Smooth muscle cell (in vitro differentiated cells): ENCODE measurements at regions not wholly inside any gene's neighbourhood (a gene's known extent, or its start where the extent isn't known, plus 50 kb on each side); places are given as distances from the start of the nearest gene placed in this dataset.

ENCODE experiments used
- DNase-seq: peaks from one replicate; lab custom pipeline; 2025; ENCODE audit not compliant: unreplicated experiment; lab: John Stamatoyannopoulos, UW
- H2AFZ ChIP-seq: fragments of 200-600 bp; sonication (generic); 2 replicates; pipeline ENCODE4 v1.6.0; 2016; ENCODE audit warnings: antibody characterized with exemption, low read depth, mild to moderate bottlenecking
- H3F3A ChIP-seq: fragments of 200-600 bp; sonication (generic); 2 replicates; pipeline ENCODE4 v1.6.0; 2017; ENCODE audit warnings: antibody characterized with exemption, low read depth
- H3K27ac ChIP-seq: fragments of 200-600 bp; sonication (generic); 2 replicates; pipeline ENCODE4 v1.5.1; 2016; ENCODE audit warnings: low read depth, mild to moderate bottlenecking
- H3K27me3 ChIP-seq: fragments of 200-600 bp; sonication (generic); 2 replicates; pipeline ENCODE4 v1.6.1; 2016; ENCODE audit warnings: low read depth, mild to moderate bottlenecking
- H3K36me3 ChIP-seq: fragments of 200-600 bp; sonication (generic); 2 replicates; pipeline ENCODE4 v1.5.1; 2016; ENCODE audit warnings: low read depth
- H3K4me1 ChIP-seq: fragments of 200-600 bp; sonication (generic); 2 replicates; pipeline ENCODE4 v1.5.1; 2016; ENCODE audit warnings: low read depth
- H3K4me2 ChIP-seq: fragments of 200-600 bp; sonication (generic); 2 replicates; pipeline ENCODE4 v1.6.0; 2016; ENCODE audit warnings: mild to moderate bottlenecking
- H3K4me3 ChIP-seq: fragments of 200-600 bp; sonication (generic); 2 replicates; pipeline ENCODE4 v1.5.1; 2016; ENCODE audit warnings: mild to moderate bottlenecking
- H3K79me2 ChIP-seq: fragments of 200-600 bp; sonication (generic); 2 replicates; pipeline ENCODE4 v1.6.0; 2016; ENCODE audit warnings: low read depth, mild to moderate bottlenecking
- H3K9ac ChIP-seq: fragments of 200-600 bp; sonication (generic); 2 replicates; pipeline ENCODE4 v1.6.0; 2016; ENCODE audit warnings: low read depth
- H3K9me3 ChIP-seq: fragments of 200-600 bp; sonication (generic); replicated peaks from 2 replicates; pipeline ENCODE4 v1.5.1; 2016; ENCODE audit warnings: low read depth
- H4K20me1 ChIP-seq: fragments of 200-600 bp; sonication (generic); 2 replicates; pipeline ENCODE4 v1.6.0; 2016; ENCODE audit warnings: low read depth
- CTCF ChIP-seq: fragments of 200-600 bp; sonication (generic); IDR thresholded peaks from 2 replicates; pipeline ENCODE4 v1.5.1; 2017; ENCODE audit warnings: borderline replicate concordance, mild to moderate bottlenecking, antibody characterized with exemption; ENCODE audit not compliant: insufficient read depth, poor library complexity, severe bottlenecking
- WGBS: methylation state at CpG from one replicate; pipeline ENCODE4 v1.1.7; 2016; ENCODE audit warnings: low lambda C conversion rate; 5-methylcytosine and 5-hydroxymethylcytosine counted together

- Histone ChIP-seq H3K4me3 (no peak overlapping the region), H3K27ac (no peak overlapping the region), H3K9ac (no peak overlapping the region), H3K4me2 (no peak overlapping the region), H2AFZ (no peak overlapping the region), H3K79me2 (no peaks in the 10 kb centered on the region), H3K36me3 (no peaks in the 10 kb centered on the region), H3K4me1 (no peaks in the 10 kb centered on the region), H3F3A (no peaks in the 10 kb centered on the region), H4K20me1 (no peaks in the 10 kb centered on the region), H3K27me3 (no peaks in the 10 kb centered on the region), H3K9me3 (no peaks in the 10 kb centered on the region)
- TF ChIP-seq CTCF, result no peak
- DNase-seq, result no peak
- WGBS, result 45% methylated on average over 3 of the region's 3 CpGs
These were observed 261.6 kb upstream of the NR2F2 start for GRCh38 chr15:96068897-96069296.

- Histone ChIP-seq H3F3A (no peaks in the 10 kb centered on the region), H3K27ac (no peak overlapping the region), H3K4me3 (no peak overlapping the region), H3K36me3 (no peaks in the 10 kb centered on the region), H3K79me2 (no peaks in the 10 kb centered on the region), H3K4me1 (no peaks in the 10 kb centered on the region), H4K20me1 (no peaks in the 10 kb centered on the region), H3K9ac (no peak overlapping the region), H3K9me3 (no peaks in the 10 kb centered on the region), H2AFZ (no peak overlapping the region), H3K27me3 (no peaks in the 10 kb centered on the region), H3K4me2 (no peak overlapping the region)
- DNase-seq, result no peak
- TF ChIP-seq CTCF, result no peak
- WGBS, result 86% methylated on average over 8 of the region's 8 CpGs
These were observed 259.9 kb upstream of the NR2F2 start for GRCh38 chr15:96070636-96071035.

- Histone ChIP-seq H4K20me1 (no peaks in the 10 kb centered on the region), H3K27ac (no peak overlapping the region), H2AFZ (no peak overlapping the region), H3K9ac (no peak overlapping the region), H3K9me3 (no peaks in the 10 kb centered on the region), H3K36me3 (no peaks in the 10 kb centered on the region), H3K4me3 (no peak overlapping the region), H3K4me1 (no peaks in the 10 kb centered on the region), H3F3A (no peaks in the 10 kb centered on the region), H3K27me3 (no peaks in the 10 kb centered on the region), H3K4me2 (no peak overlapping the region), H3K79me2 (no peaks in the 10 kb centered on the region)
- 93% methylated on average over 2 of the region's 2 CpGs for WGBS
- DNase-seq, result no peak
- TF ChIP-seq CTCF, result no peak
These were observed 257.7 kb upstream of the NR2F2 start for GRCh38 chr15:96072821-96073220.

GRCh38 chr15:96073908-96074307 is 256.6 kb upstream of the NR2F2 start:
- DNase-seq, result no peak
- 89% methylated on average over 4 of the region's 4 CpGs for WGBS
- H3K9me3 ChIP-seq, result no peaks in the 10 kb centered on the region
- no peaks in the 10 kb centered on the region for H3K36me3 ChIP-seq
- H3K27ac ChIP-seq, result no peak overlapping the region
- no peaks in the 10 kb centered on the region for H4K20me1 ChIP-seq
- H3F3A ChIP-seq, result no peaks in the 10 kb centered on the region
- no peaks in the 10 kb centered on the region for H3K79me2 ChIP-seq
- H3K4me1 ChIP-seq, result no peaks in the 10 kb centered on the region
- H3K27me3 ChIP-seq, result peaks cover 9% of the 10 kb centered on the region
- H3K9ac ChIP-seq, result no peak overlapping the region
- no peak overlapping the region for H3K4me2 ChIP-seq
- TF ChIP-seq CTCF, result no peak
- no peak overlapping the region for H3K4me3 ChIP-seq
- no peak overlapping the region for H2AFZ ChIP-seq
